ENCODE measurements at regions not wholly inside any gene's neighbourhood (a gene's known extent, or its start where the extent isn't known, plus 50 kb on each side); places are given as distances from the start of the nearest gene placed in this dataset.

GRCh38 chr7:17732083-17732482 is 208.2 kb downstream of the SNX13 start:
- no peak for DNase-seq
- Mint-ChIP-seq H3K4me1 (no peaks in the 10 kb centered on the region), H3K4me3 (no peak overlapping the region), H3K27ac (no peak overlapping the region), H3K27me3 (no peaks in the 10 kb centered on the region), H3K36me3 (ENCODE audit: low read depth) (no peaks in the 10 kb centered on the region), H3K9me3 (no peaks in the 10 kb centered on the region)
- POLR2A ChIA-PET = no interaction called here
- CTCF ChIA-PET = interaction anchor here (0.6 kb wide), 1 partner anchor 838 kb away, joined by 3 read pairs; no protein-coding TSS in a partner anchor

All from activated CD4-positive, alpha-beta T cell treated with anti-CD3 and anti-CD28 coated beads, Interleukin-2, amount 10 ng/mL, durations not matched to agents 7 days and 5 days (primary cell).